HG03439 (cell line): ENCODE measurements at regions not wholly inside any gene's neighbourhood (a gene's known extent, or its start where the extent isn't known, plus 50 kb on each side); places are given as distances from the start of the nearest gene placed in this dataset.
"Not testable (repeated sequence)": the region's sequence is repeated elsewhere in the genome, so short reads cannot be mapped to it uniquely, and the experiment has no call there.

Source experiments
- ATAC-seq: cut with Tn5 transposase; IDR thresholded peaks from one replicate; pipeline ENCODE4 v1.9.1; 2021; ENCODE audit warnings: mild to moderate bottlenecking, moderate library complexity; ENCODE audit not compliant: unreplicated experiment

- no peak for ATAC-seq
Observed at GRCh38 chr4:174401471-174402130, 117.9 kb downstream of the CEP44 start.

GRCh38 chr4:174400603-174401302 lies 117.0 kb downstream of the CEP44 start:
- ATAC-seq = not testable (repeated sequence)

DNA sequence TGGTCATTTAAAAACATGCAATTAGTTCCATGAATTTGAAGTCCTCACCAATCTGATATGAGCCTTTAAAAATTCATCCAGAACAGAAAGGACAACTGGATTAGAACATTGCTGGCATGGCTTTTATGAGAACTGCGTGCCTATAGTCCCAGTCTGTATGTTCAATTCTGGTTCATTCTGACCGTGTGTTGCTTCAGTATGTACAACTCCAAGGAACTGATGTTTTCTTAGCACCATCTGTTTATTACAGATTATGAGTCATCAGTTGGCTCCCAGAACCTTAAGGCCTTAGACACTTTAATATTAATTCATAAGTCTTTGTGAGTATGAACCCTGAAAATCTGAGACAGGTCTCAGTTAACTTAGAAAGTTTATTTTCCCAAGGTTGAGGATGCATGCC lies 115.0 kb downstream of the CEP44 start:
- ATAC-seq = no peak

DNA sequence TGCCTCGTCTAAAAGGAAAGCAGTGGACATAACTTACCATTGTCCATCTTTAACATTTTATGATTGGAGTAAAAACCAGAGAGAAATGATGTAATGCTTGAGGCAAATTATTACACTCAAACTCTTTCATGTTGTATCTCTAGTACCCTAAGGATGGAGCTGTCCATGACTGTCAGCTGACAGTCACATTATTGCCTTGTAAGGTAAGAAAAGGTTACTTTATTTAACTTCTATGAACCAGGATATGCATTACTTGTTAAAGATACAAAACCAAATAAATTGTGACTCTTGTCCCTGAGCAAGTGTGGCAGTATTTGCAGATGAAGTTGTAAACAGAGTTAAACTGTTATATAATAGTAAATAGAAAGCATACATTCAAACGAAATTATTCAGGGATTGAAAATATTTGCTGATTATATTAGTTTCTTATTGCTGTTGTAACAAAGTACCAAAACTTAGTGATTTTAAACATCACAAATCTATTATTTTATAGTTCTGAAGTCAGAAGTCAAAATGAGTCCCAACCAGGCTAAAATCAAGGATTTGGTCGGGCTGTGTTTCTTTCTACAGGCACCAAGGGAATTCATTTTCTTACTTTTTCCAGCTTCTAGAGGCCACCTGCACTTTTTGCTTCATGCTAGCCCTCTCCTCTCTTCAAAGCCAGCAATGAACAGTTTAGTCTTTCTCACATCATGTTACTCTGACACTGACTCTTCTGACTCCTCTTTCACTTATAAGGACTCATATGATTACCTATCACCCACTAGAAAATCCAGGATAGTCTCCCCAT lies 113.8 kb downstream of the CEP44 start:
- ATAC-seq = no peak

GRCh38 chr4:174396599-174397110 lies 112.9 kb downstream of the CEP44 start:
- no peak for ATAC-seq

DNA sequence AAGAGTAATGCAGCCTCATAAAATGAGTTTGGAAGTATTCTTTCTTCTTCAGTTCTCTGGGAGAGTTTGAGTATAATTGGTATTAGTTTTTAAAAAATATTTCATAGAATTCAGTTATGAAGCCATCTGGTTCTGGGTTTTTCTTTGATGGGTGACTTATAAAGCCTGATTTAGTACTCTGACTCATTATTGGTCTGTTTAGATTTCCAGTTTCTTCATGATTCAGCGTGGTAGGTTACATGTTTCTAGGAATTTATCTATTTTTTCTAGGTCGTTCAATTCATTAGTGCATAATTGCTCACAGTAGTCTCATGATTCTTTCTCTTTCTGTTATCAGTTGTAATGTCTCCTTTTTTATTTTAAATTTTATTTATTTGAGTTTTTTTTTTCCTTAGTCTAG lies 111.2 kb downstream of the CEP44 start:
- no peak for ATAC-seq

- no peak for ATAC-seq
Observed at GRCh38 chr4:174389439-174389838, 105.7 kb downstream of the CEP44 start.

DNA sequence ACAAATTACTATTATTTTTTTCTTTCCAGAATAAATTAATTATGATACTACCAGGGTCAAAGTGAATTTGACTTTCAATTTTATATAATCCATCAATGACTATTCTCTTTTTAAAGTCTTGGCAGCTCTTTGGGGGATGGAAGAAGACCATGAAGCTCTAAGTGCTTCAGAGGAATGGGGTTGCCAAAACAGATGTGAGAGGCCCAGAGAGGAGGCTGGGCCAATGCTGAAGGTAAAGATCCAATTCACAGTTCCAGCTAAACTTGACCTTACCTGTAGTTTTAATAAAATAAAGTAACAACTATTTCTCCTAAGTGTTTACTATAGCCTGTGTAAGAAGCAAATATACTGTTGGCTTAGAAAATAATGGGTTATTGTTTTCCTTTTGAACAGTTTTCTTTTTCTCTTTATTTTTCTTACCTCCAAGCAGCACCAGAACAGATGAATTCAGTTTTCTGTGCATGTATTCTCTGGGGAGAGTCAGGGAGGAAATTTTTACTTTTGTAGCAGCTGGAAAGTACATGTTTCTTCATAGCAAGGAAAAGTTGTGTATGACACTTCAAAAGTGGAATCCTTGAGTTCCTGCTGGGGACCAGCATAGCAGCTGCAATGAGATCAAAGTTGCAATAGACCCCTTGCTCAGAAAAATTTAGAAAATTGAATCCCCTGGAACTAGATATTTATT lies 104.9 kb downstream of the CEP44 start:
- no peak for ATAC-seq

DNA sequence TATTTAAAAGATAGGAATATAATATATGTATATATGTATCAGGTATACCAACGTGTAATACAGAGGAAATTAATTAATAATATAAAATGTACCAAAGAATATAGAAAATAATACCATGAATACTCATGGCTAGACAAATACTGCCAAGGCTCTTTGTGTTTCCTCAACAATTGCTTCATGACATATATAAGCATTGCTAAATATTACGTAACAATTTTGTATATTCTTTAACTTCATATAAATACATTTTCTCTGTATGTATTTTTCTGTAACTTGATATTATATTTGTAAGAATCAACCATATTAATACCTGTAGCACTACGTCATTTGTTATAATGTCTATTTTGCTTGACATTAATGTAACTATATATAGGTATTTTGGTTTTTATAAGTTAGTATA lies 104.0 kb downstream of the CEP44 start:
- no peak for ATAC-seq

DNA sequence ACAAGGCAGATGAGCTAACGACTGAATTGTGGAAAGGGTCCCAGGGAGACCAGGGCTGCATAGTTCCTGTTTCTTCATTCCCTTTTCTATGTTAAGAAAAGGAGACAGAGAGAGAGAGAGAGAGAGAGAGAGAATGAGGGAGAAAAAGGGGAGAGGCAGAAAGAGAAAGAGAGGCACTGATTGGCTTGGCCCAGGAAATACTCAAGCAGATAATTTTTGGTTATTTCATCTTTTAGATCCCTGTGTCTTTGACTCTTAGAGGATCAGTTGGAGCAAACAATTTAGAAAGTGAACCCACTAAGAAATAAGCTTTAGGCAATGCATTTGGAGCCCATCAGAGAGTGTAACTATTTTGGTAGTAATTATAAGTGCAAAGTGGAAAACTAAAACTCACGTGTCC lies 103.4 kb downstream of the CEP44 start:
- ATAC-seq = no peak

- no peak for ATAC-seq
Observed at GRCh38 chr4:174383783-174384182, 100.1 kb downstream of the CEP44 start.

GRCh38 chr4:174382938-174383605 lies 99.4 kb downstream of the CEP44 start:
- not testable (repeated sequence) for ATAC-seq
